ENCODE measurements at regions not wholly inside any gene's neighbourhood (a gene's known extent, or its start where the extent isn't known, plus 50 kb on each side); places are given as distances from the start of the nearest gene placed in this dataset.

GRCh38 chr17:77363821-77364361, 223.1 kb downstream of the SEC14L1 start (continued):
- TF ChIP-seq PAXIP1 (CRISPR knock-in tag; conservative IDR thresholded peaks at IDR 0.05) (peak; percentile 82), RXRB (CRISPR knock-in tag; IDR thresholded peaks at IDR 0.05; ENCODE audit: borderline replicate concordance) (peak; percentile 52; the same call in 1 of the 2 replicates), HOXA3 (CRISPR knock-in tag; IDR thresholded peaks at IDR 0.05) (0 out of 2 replicates have a peak, but pooled peaks have one; percentile 45), HIVEP1 (CRISPR knock-in tag; IDR thresholded peaks at IDR 0.05) (0 out of 2 replicates have a peak, but pooled peaks have one; percentile 61), MXI1 (IDR thresholded peaks at IDR 0.05; ENCODE audit: borderline replicate concordance, low read depth, low read length) (peak; percentile 52; the same call in 1 of the 3 replicates), LCORL (IDR thresholded peaks at IDR 0.05) (no peak), LCORL (CRISPR knock-in tag; IDR thresholded peaks at IDR 0.05) (peak; percentile 19; the same call in 1 of the 2 replicates), ZNF615 (CRISPR knock-in tag; IDR thresholded peaks at IDR 0.05; ENCODE audit: borderline replicate concordance) (no peak), HOMEZ (CRISPR knock-in tag; IDR thresholded peaks at IDR 0.05; ENCODE audit: low read depth) (0 out of 2 replicates have a peak, but pooled peaks have one; percentile 42), FOSL2 (CRISPR knock-in tag; IDR thresholded peaks at IDR 0.05) (peak; percentile 93), SOX6 (IDR thresholded peaks at IDR 0.05) (no peak), SOX6 (CRISPR knock-in tag; IDR thresholded peaks at IDR 0.05) (peak; percentile 65), ZNF75D (CRISPR knock-in tag; IDR thresholded peaks at IDR 0.05; ENCODE audit: borderline replicate concordance) (no peak), ZNF652 (CRISPR knock-in tag; IDR thresholded peaks at IDR 0.05; ENCODE audit: borderline replicate concordance, low read depth) (no peak), HNRNPUL1 (IDR thresholded peaks at IDR 0.05; ENCODE audit: low read depth, low read length) (no peak), RELA (CRISPR knock-in tag; IDR thresholded peaks at IDR 0.05) (no peak), ELF1 (CRISPR knock-in tag; IDR thresholded peaks at IDR 0.05) (0 out of 2 replicates have a peak, but pooled peaks have one; percentile 13), NONO (IDR thresholded peaks at IDR 0.05) (no peak), NONO (CRISPR knock-in tag; conservative IDR thresholded peaks at IDR 0.05) (peak; percentile 43; the same call in 1 of the 2 replicates), ZNF441 (CRISPR knock-in tag; IDR thresholded peaks at IDR 0.05; ENCODE audit: borderline replicate concordance) (peak; percentile 35; the same call in 1 of the 2 replicates), NR2F2 (IDR thresholded peaks at IDR 0.05; ENCODE audit: borderline replicate concordance, low read depth) (0 out of 2 replicates have a peak, but pooled peaks have one; percentile 31)
- TF ChIP-seq, protein P1, sequence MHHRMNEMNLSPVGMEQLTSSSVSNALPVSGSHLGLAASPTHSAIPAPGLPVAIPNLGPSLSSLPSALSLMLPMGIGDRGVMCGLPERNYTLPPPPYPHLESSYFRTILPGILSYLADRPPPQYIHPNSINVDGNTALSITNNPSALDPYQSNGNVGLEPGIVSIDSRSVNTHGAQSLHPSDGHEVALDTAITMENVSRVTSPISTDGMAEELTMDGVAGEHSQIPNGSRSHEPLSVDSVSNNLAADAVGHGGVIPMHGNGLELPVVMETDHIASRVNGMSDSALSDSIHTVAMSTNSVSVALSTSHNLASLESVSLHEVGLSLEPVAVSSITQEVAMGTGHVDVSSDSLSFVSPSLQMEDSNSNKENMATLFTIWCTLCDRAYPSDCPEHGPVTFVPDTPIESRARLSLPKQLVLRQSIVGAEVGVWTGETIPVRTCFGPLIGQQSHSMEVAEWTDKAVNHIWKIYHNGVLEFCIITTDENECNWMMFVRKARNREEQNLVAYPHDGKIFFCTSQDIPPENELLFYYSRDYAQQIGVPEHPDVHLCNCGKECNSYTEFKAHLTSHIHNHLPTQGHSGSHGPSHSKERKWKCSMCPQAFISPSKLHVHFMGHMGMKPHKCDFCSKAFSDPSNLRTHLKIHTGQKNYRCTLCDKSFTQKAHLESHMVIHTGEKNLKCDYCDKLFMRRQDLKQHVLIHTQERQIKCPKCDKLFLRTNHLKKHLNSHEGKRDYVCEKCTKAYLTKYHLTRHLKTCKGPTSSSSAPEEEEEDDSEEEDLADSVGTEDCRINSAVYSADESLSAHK (CRISPR knock-in tag; IDR thresholded peaks at IDR 0.05; ENCODE audit: borderline replicate concordance), result no peak
- TF ChIP-seq, protein P2, sequence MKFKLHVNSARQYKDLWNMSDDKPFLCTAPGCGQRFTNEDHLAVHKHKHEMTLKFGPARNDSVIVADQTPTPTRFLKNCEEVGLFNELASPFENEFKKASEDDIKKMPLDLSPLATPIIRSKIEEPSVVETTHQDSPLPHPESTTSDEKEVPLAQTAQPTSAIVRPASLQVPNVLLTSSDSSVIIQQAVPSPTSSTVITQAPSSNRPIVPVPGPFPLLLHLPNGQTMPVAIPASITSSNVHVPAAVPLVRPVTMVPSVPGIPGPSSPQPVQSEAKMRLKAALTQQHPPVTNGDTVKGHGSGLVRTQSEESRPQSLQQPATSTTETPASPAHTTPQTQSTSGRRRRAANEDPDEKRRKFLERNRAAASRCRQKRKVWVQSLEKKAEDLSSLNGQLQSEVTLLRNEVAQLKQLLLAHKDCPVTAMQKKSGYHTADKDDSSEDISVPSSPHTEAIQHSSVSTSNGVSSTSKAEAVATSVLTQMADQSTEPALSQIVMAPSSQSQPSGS (CRISPR knock-in tag; IDR thresholded peaks at IDR 0.05), result no peak

Data from HepG2 (cell line).